OCI-LY7 (cell line): ENCODE measurements at regions not wholly inside any gene's neighbourhood (a gene's known extent, or its start where the extent isn't known, plus 50 kb on each side); places are given as distances from the start of the nearest gene placed in this dataset.

Experiments
- BruUV-seq: library from RNA; stranded (reverse); fragments of 400-500 nt; replicated peaks from 2 replicates; lab custom pipeline; 2021; lab: Mats Ljungman, UMichigan
- CTCF ChIA-PET: fragments of 300-600 bp; sonication (Branson Sonifier 250); formaldehyde crosslinking; loops from one replicate; lab custom pipeline; 2022; ENCODE audit warnings: antibody characterized with exemption; ENCODE audit not compliant: unreplicated experiment; lab: Charles Lee
- POLR2A ChIA-PET: fragments of 300-600 bp; sonication (Branson Sonifier 250); formaldehyde crosslinking; loops from one replicate; lab custom pipeline; 2022; ENCODE audit warnings: antibody characterized with exemption; lab: Charles Lee
- DNase-seq: peaks from one replicate; pipeline ENCODE4 v3.0.0-alpha.2; 2015; ENCODE audit warnings: low spot score
- H2AFZ ChIP-seq: fragments of 200-600 bp; sonication (generic), shearing (Covaris generic); 2 replicates; pipeline ENCODE4 v1.6.1; 2014; ENCODE audit warnings: mild to moderate bottlenecking, antibody characterized with exemption, low read length, moderate library complexity
- H3K27ac ChIP-seq: fragments of 200-600 bp; sonication (generic); 2 replicates; pipeline ENCODE4 v1.5.1; 2014; ENCODE audit warnings: mixed run types, low read depth, mild to moderate bottlenecking, moderate library complexity, low read length, inconsistent platforms; ENCODE audit not compliant: poor library complexity, severe bottlenecking
- H3K36me3 ChIP-seq: fragments of 200-600 bp; sonication (generic); 2 replicates; pipeline ENCODE4 v1.6.1; 2014; ENCODE audit warnings: mild to moderate bottlenecking, antibody characterized with exemption, low read length, moderate library complexity, mixed read lengths; ENCODE audit not compliant: insufficient read depth
- H3K4me1 ChIP-seq: fragments of 200-600 bp; sonication (generic); 2 replicates; pipeline ENCODE4 v1.5.1; 2014; ENCODE audit warnings: mild to moderate bottlenecking, low read length; ENCODE audit not compliant: insufficient read depth, poor library complexity, severe bottlenecking
- H3K4me2 ChIP-seq: fragments of 200-600 bp; sonication (generic); 2 replicates; pipeline ENCODE4 v1.6.1; 2014; ENCODE audit warnings: mild to moderate bottlenecking, low read length
- H3K4me3 ChIP-seq: fragments of 200-600 bp; sonication (generic); 2 replicates; pipeline ENCODE4 v1.5.1; 2014; ENCODE audit warnings: mild to moderate bottlenecking, low read depth, low read length; ENCODE audit not compliant: poor library complexity, severe bottlenecking
- H3K79me2 ChIP-seq: fragments of 200-600 bp; sonication (generic); 2 replicates; pipeline ENCODE4 v1.6.1; 2016; ENCODE audit warnings: low read depth, mild to moderate bottlenecking, low read length, moderate library complexity, mixed read lengths; ENCODE audit not compliant: insufficient read depth
- H3K9me2 ChIP-seq: fragments of 200-600 bp; sonication (generic); 2 replicates; pipeline ENCODE4 v1.6.1; 2016; ENCODE audit warnings: mild to moderate bottlenecking, low read length, mixed read lengths; ENCODE audit not compliant: insufficient read depth
- H3K9me3 ChIP-seq: fragments of 200-600 bp; sonication (generic); 2 replicates; pipeline ENCODE4 v1.6.1; 2014; ENCODE audit warnings: mild to moderate bottlenecking, mixed run types, low read length, mixed read lengths
- H4K20me1 ChIP-seq: fragments of 200-600 bp; sonication (generic); 2 replicates; pipeline ENCODE4 v1.6.1; 2014; ENCODE audit warnings: mild to moderate bottlenecking, antibody characterized with exemption, low read length, moderate library complexity, mixed read lengths; ENCODE audit not compliant: insufficient read depth
- CTCF ChIP-seq: fragments of 200-600 bp; sonication (generic); conservative IDR thresholded peaks from 2 replicates; pipeline ENCODE4 v1.5.1; 2014; ENCODE audit warnings: mild to moderate bottlenecking, antibody characterized with exemption, low read length, moderate library complexity, mixed read lengths
- EZH2phosphoT487 ChIP-seq: fragments of 200-600 bp; sonication (generic); IDR thresholded peaks from 2 replicates; pipeline ENCODE4 v1.6.1; 2018; ENCODE audit warnings: low read depth, borderline replicate concordance, mild to moderate bottlenecking, mixed run types, antibody characterized with exemption, low read length, moderate library complexity, mixed read lengths
- intact Hi-C: fragments of 100-400 bp; cut with micrococcal nuclease; formaldehyde crosslinking; loops from one replicate; pipeline ENCODE4 v1.10.0; 2022; ENCODE audit not compliant: unreplicated experiment

GRCh38 chr2:105590780-105591660 lies 153.7 kb upstream of the NCK2 start:
- Histone ChIP-seq H3K9me3 (no peaks in the 10 kb centered on the region), H4K20me1 (no peaks in the 10 kb centered on the region), H3K27ac (no peak overlapping the region), H3K4me1 (no peaks in the 10 kb centered on the region), H3K9me2 (no peaks in the 10 kb centered on the region), H2AFZ (no peak overlapping the region), H3K79me2 (no peaks in the 10 kb centered on the region), H3K4me2 (no peak overlapping the region), H3K4me3 (no peak overlapping the region), H3K36me3 (no peaks in the 10 kb centered on the region)
- CTCF ChIA-PET: no interaction called here
- intact Hi-C loops: no loop called here
- POLR2A ChIA-PET: no interaction called here
- DNase-seq: no peak
- no TSS peak for BruUV-seq
- no peak for TF ChIP-seq EZH2phosphoT487
- TF ChIP-seq CTCF: no peak

- no TSS peak for BruUV-seq
- Histone ChIP-seq H3K4me3 (no peak overlapping the region), H3K27ac (no peak overlapping the region), H3K36me3 (no peaks in the 10 kb centered on the region), H3K9me2 (no peaks in the 10 kb centered on the region), H3K9me3 (no peaks in the 10 kb centered on the region), H4K20me1 (no peaks in the 10 kb centered on the region), H3K79me2 (no peaks in the 10 kb centered on the region), H3K4me2 (no peak overlapping the region), H2AFZ (no peak overlapping the region), H3K4me1 (no peaks in the 10 kb centered on the region)
- intact Hi-C loops: loop anchor here (10.0 kb wide), 1 partner anchor 386 kb away; no protein-coding TSS in a partner anchor
- ChIA-PET CTCF (no interaction called here), POLR2A (no interaction called here)
- no peak for TF ChIP-seq EZH2phosphoT487
- no peak for DNase-seq
Measured at GRCh38 chr2:105588581-105588980, 156.1 kb upstream of the NCK2 start.

GRCh38 chr2:105587637-105588036 lies 157.1 kb upstream of the NCK2 start:
- BruUV-seq: no TSS peak
- no peak overlapping the region for H2AFZ ChIP-seq
- intact Hi-C loops: loop anchor here (10.0 kb wide), 1 partner anchor 387 kb away; no protein-coding TSS in a partner anchor
- H3K4me1 ChIP-seq: no peaks in the 10 kb centered on the region
- no peak for DNase-seq
- no peak overlapping the region for H3K4me2 ChIP-seq
- ChIA-PET POLR2A (no interaction called here), CTCF (no interaction called here)
- H4K20me1 ChIP-seq: no peaks in the 10 kb centered on the region
- no peaks in the 10 kb centered on the region for H3K9me3 ChIP-seq
- no peak overlapping the region for H3K27ac ChIP-seq
- no peaks in the 10 kb centered on the region for H3K79me2 ChIP-seq
- no peak for TF ChIP-seq EZH2phosphoT487
- no peak for TF ChIP-seq CTCF
- H3K4me3 ChIP-seq: no peak overlapping the region
- H3K9me2 ChIP-seq: no peaks in the 10 kb centered on the region
- H3K36me3 ChIP-seq: no peaks in the 10 kb centered on the region
